GM12872 (cell line): ENCODE measurements at regions not wholly inside any gene's neighbourhood (a gene's known extent, or its start where the extent isn't known, plus 50 kb on each side); places are given as distances from the start of the nearest gene placed in this dataset.

Experiments used
- CTCF ChIP-seq: IDR thresholded peaks from 3 replicates; pipeline ENCODE4 v1.5.1; 2011; ENCODE audit warnings: low read depth, mild to moderate bottlenecking, low read length, moderate library complexity; ENCODE audit not compliant: insufficient read depth

DNA sequence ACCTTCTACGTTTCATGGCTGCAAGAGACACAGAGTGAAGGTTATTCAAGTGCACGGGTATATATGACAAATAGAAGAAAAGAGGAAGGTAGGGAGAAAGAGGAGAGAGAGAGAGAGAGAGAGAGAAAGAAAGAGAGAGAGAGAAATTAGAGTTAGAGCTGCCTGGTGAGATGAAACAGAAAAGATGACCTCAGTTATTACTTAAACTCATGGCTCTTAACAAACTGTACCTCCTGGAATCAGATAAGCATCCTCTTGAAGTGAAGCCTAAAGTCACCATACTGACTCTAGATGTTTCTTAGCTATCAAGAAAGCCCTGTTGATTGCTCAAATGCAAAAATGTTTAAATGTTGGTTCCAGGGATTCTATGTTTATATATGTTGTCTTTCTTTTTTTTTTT, 597.7 kb upstream of the ZP4 start:
- TF ChIP-seq CTCF = no peak

DNA sequence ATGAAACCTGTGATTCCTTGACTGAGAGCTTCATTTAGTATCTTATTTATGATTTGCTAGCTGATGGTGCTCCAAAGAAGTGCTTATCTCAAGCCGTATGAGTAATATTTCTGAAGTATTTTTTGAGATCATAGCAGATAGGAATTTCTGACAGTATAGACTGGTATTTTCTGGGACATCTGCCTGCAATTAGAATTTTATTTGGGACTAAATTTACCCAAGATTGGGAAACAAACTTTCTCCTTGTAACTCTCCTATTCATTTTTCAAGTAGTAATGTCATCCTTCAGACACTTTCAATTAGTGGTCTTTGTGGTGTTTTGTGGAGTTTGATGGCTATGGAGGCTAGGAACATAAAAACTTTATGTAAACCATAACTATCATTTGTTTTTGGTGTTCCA, 597.2 kb upstream of the ZP4 start:
- no peak for TF ChIP-seq CTCF

- no peak for TF ChIP-seq CTCF
These were observed 595.1 kb upstream of the ZP4 start for GRCh38 chr1:238485912-238486209.

- TF ChIP-seq CTCF = no peak
These were observed 594.6 kb upstream of the ZP4 start for GRCh38 chr1:238485057-238485911.

DNA sequence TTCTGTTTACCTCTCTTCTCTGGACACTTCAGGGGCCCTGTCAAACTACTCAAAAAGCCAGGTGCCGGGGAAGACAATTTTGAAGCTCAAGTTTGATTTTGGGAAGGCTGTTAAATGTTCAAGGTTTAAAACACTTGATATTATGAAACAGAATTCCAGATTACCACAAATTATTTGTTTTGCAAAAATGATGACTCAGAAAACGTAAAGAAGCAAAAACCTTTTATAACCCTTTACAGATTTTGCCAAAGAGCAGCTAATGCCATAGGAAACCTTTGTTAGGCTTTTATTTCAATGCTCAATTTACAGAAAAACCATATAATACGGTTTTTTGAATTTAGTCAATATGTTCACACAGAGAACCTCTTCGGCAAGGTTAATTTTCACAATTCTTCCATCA, 593.4 kb upstream of the ZP4 start:
- no peak for TF ChIP-seq CTCF

DNA sequence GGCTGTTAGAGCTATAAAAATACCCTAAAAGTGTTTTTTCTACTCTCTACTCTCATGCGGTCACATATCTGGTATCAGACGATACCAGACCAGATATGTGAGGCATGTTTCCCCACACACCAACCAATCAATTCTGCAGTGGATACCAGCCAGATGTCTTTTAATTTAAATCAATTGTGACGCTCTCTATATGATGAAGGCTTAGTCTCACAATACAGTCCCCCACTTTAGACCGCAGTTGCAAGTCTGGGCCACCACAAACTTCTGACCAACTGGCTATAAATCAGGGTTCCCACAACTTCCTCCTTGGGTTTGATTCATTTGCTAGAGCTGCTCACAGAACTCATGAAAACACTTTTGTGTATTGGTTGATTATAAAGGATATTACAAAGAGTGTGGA, 586.1 kb upstream of the ZP4 start:
- no peak for TF ChIP-seq CTCF

- TF ChIP-seq CTCF = no peak
These were observed 585.0 kb upstream of the ZP4 start for GRCh38 chr1:238475712-238476111.

GRCh38 chr1:238474263-238474662, 583.5 kb upstream of the ZP4 start:
- TF ChIP-seq CTCF = no peak
